ENCODE measurements at regions not wholly inside any gene's neighbourhood (a gene's known extent, or its start where the extent isn't known, plus 50 kb on each side); places are given as distances from the start of the nearest gene placed in this dataset.

GRCh38 chr4:89609756-89610155, 227.2 kb downstream of the SNCA start:
- no peak for TF ChIP-seq TAF1 (IDR thresholded peaks at IDR 0.05; ENCODE audit: borderline replicate concordance, insufficient read depth, low read length)
- no peak for TF ChIP-seq POLR2AphosphoS5 (IDR thresholded peaks at IDR 0.05; ENCODE audit: low read depth, low read length)
- TF ChIP-seq SIN3A (IDR thresholded peaks at IDR 0.05; ENCODE audit: borderline replicate concordance, insufficient read depth, low read length) = no peak
- TF ChIP-seq REST (IDR thresholded peaks at IDR 0.05; ENCODE audit: insufficient read depth in 1 of 2, low read depth in 2 of 2, low read length in 2 of 2) = no peak
- no peak for TF ChIP-seq FOXP2 (optimal IDR thresholded peaks at IDR 0.05; ENCODE audit: borderline replicate concordance, extremely low read depth, extremely low read length, insufficient read depth)

DNA sequence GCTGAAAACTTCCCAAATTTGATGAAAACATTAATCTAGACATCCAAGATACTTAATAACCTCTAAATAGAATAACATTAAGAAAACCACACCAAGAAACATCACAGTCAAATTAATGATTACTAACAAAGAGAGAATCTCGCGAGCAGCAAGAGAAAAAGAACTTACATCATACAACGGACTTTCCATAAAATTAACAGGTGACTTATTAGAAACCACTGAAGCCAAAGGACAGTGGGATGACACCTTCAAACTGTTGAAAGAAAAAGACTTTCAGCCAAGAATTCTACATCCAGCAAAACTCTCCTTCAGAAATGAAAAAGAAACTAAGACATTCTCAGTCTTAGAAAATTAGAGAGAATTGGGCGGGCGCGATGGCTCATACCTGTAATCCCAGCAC, 232.0 kb downstream of the SNCA start:
- no peak for TF ChIP-seq REST (IDR thresholded peaks at IDR 0.05; ENCODE audit: insufficient read depth in 1 of 2, low read depth in 2 of 2, low read length in 2 of 2)
- no peak for TF ChIP-seq FOXP2 (optimal IDR thresholded peaks at IDR 0.05; ENCODE audit: borderline replicate concordance, extremely low read depth, extremely low read length, insufficient read depth)
- no peak for TF ChIP-seq TAF1 (IDR thresholded peaks at IDR 0.05; ENCODE audit: borderline replicate concordance, insufficient read depth, low read length)
- TF ChIP-seq POLR2AphosphoS5 (IDR thresholded peaks at IDR 0.05; ENCODE audit: low read depth, low read length) = no peak
- TF ChIP-seq SIN3A (IDR thresholded peaks at IDR 0.05; ENCODE audit: borderline replicate concordance, insufficient read depth, low read length) = no peak

DNA sequence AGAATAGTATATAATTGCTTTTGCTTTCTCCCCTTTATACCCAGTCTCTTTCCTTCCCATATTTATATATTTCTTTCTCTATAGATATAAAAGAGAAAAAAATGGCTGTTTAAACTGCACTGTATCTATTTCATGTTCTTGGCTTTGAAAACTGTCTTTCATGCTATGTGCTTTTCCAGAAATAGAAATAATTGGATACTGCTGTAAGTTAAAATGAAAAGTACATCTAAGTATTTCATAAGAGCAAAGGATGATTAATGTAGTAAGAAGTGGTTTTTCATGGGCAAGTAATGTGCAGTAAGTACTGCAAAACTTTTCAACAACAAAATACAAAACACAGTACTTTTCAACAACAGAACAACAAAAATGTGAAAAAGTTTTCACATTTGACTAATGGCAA, 237.9 kb downstream of the SNCA start:
- no peak for TF ChIP-seq TAF1 (IDR thresholded peaks at IDR 0.05; ENCODE audit: borderline replicate concordance, insufficient read depth, low read length)
- no peak for TF ChIP-seq SIN3A (IDR thresholded peaks at IDR 0.05; ENCODE audit: borderline replicate concordance, insufficient read depth, low read length)
- no peak for TF ChIP-seq POLR2AphosphoS5 (IDR thresholded peaks at IDR 0.05; ENCODE audit: low read depth, low read length)
- no peak for TF ChIP-seq REST (IDR thresholded peaks at IDR 0.05; ENCODE audit: insufficient read depth in 1 of 2, low read depth in 2 of 2, low read length in 2 of 2)
- no peak for TF ChIP-seq FOXP2 (optimal IDR thresholded peaks at IDR 0.05; ENCODE audit: borderline replicate concordance, extremely low read depth, extremely low read length, insufficient read depth)

- no peak for TF ChIP-seq SIN3A (IDR thresholded peaks at IDR 0.05; ENCODE audit: borderline replicate concordance, insufficient read depth, low read length)
- TF ChIP-seq REST (IDR thresholded peaks at IDR 0.05; ENCODE audit: insufficient read depth in 1 of 2, low read depth in 2 of 2, low read length in 2 of 2) = no peak
- no peak for TF ChIP-seq POLR2AphosphoS5 (IDR thresholded peaks at IDR 0.05; ENCODE audit: low read depth, low read length)
- TF ChIP-seq FOXP2 (optimal IDR thresholded peaks at IDR 0.05; ENCODE audit: borderline replicate concordance, extremely low read depth, extremely low read length, insufficient read depth) = no peak
- no peak for TF ChIP-seq TAF1 (IDR thresholded peaks at IDR 0.05; ENCODE audit: borderline replicate concordance, insufficient read depth, low read length)
These were observed 238.4 kb downstream of the SNCA start for GRCh38 chr4:89598602-89599001.
